Keratinocyte (primary cell): ENCODE measurements at regions not wholly inside any gene's neighbourhood (a gene's known extent, or its start where the extent isn't known, plus 50 kb on each side); places are given as distances from the start of the nearest gene placed in this dataset.

Source experiments
- DNase-seq: peaks from one replicate; pipeline ENCODE4 v3.0.0-alpha.2; 2011; ENCODE audit warnings: low read depth, missing footprints, low spot score
- FAIRE-seq: peaks from 2 replicates; lab custom pipeline; 2011; peaks lifted over from hg19 to GRCh38; lab: Jason Lieb, UNC
- H2AFZ ChIP-seq: 2 replicates; pipeline ENCODE4 v1.6.0; 2012; ENCODE audit warnings: low read length, control low read depth, inconsistent platforms; ENCODE audit not compliant: control insufficient read depth
- H3K27ac ChIP-seq: 2 replicates; pipeline ENCODE4 v1.5.1; 2011; ENCODE audit warnings: low read length; ENCODE audit not compliant: control insufficient read depth, insufficient read depth
- H3K27me3 ChIP-seq: 3 replicates; pipeline ENCODE4 v1.6.0; 2011; ENCODE audit warnings: low read length; ENCODE audit not compliant: control insufficient read depth, insufficient read depth; ENCODE audit errors: extremely low read depth
- H3K36me3 ChIP-seq, 2 experiments: 2 replicates in 1 of 2; 3 replicates in 1 of 2; pipeline ENCODE4 v1.5.1; 2011; ENCODE audit warnings: low read length in 2 of 2, mild to moderate bottlenecking in 1 of 2; ENCODE audit not compliant: control insufficient read depth in 2 of 2, insufficient read depth in 2 of 2; ENCODE audit errors: extremely low read depth in 1 of 2
- H3K4me1 ChIP-seq: 3 replicates; pipeline ENCODE4 v1.5.1; 2011; ENCODE audit warnings: low read length; ENCODE audit not compliant: control insufficient read depth, insufficient read depth; ENCODE audit errors: extremely low read depth
- H3K4me2 ChIP-seq: 3 replicates; pipeline ENCODE4 v1.6.0; 2011; ENCODE audit warnings: low read depth, low read length; ENCODE audit not compliant: control insufficient read depth, insufficient read depth; ENCODE audit errors: extremely low read depth
- H3K4me3 ChIP-seq, 3 experiments: fragments of 200-600 bp in 1 of 3; sonication (generic) in 1 of 3; 2 replicates in 2 of 3; 3 replicates in 1 of 3; pipeline ENCODE4 v1.5.1; 2011 to 2016; ENCODE audit warnings: low read length in 3 of 3, mild to moderate bottlenecking in 3 of 3, control low read depth in 2 of 3, inconsistent platforms in 1 of 3, low read depth in 1 of 3, mixed read lengths in 1 of 3, mixed run types in 1 of 3, moderate library complexity in 1 of 3; ENCODE audit not compliant: control insufficient read depth in 2 of 3, insufficient read depth in 2 of 3; ENCODE audit errors: extremely low read depth in 1 of 3
- H3K79me2 ChIP-seq: 2 replicates; pipeline ENCODE4 v1.6.0; 2012; ENCODE audit warnings: low read length; ENCODE audit not compliant: control insufficient read depth, insufficient read depth
- H3K9ac ChIP-seq: 3 replicates; pipeline ENCODE4 v1.6.0; 2011; ENCODE audit warnings: low read length; ENCODE audit not compliant: control insufficient read depth, insufficient read depth; ENCODE audit errors: extremely low read depth
- H3K9me1 ChIP-seq: 3 replicates; pipeline ENCODE4 v1.6.0; 2011; ENCODE audit warnings: low read length; ENCODE audit not compliant: control insufficient read depth, insufficient read depth; ENCODE audit errors: extremely low read depth
- H3K9me3 ChIP-seq: 2 replicates; pipeline ENCODE4 v1.5.1; 2012; ENCODE audit warnings: low read depth, low read length; ENCODE audit not compliant: control insufficient read depth
- H4K20me1 ChIP-seq: 3 replicates; pipeline ENCODE4 v1.6.0; 2011; ENCODE audit warnings: low read length; ENCODE audit not compliant: control insufficient read depth, insufficient read depth; ENCODE audit errors: extremely low read depth
- EZH2 ChIP-seq: IDR thresholded peaks from one replicate; pipeline ENCODE4 v1.6.1; 2012; ENCODE audit warnings: inconsistent platforms, mild to moderate bottlenecking, low read length, moderate library complexity
- dilution Hi-C: fragments of 300-500 bp; cut with MboI; formaldehyde crosslinking; loops from one replicate; pipeline ENCODE4 v1.7.0; 2020; ENCODE audit warnings: low sequenced_read_pairs; ENCODE audit not compliant: extremely low pct_ligation_motif_present
- TF ChIP-seq, protein P1 (sequence below), 3 experiments: IDR thresholded peaks in 1 of 3; conservative IDR thresholded peaks in 1 of 3; optimal IDR thresholded peaks in 1 of 3; 2 replicates in 2 of 3; 3 replicates in 1 of 3; pipeline versions ENCODE3 to v1.5.1; 2011; ENCODE audit warnings: low read length in 3 of 3, mild to moderate bottlenecking in 3 of 3, moderate library complexity in 2 of 3, control low read depth in 1 of 3, inconsistent platforms in 1 of 3; ENCODE audit not compliant: insufficient read depth in 2 of 3; ENCODE audit errors: extremely low read depth in 1 of 3

DNA sequence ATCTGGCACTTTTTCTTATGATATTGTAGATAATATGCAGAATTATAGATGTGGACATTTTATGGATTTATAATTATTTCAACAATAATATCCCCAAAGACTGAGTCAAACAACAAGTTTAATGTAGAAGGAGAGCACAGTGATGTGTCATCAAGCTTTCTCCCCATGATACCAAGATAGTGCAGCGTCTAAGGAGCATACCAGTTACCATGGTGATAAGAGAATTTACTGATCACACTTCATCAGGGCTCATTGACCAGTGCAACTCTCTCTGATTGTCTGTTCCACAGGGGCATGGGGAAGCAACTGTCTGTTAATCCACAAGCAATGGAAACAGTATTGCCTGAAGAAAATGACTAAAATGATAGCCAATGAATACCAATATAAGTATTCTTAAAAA is 209.6 kb upstream of the DPYD start:
- H3K9ac ChIP-seq = no peak overlapping the region
- no peak overlapping the region for H3K27ac ChIP-seq
- no peak overlapping the region for H2AFZ ChIP-seq
- no peak overlapping the region for H3K4me2 ChIP-seq
- H3K79me2 ChIP-seq = no peaks in the 10 kb centered on the region
- no peaks in the 10 kb centered on the region for H4K20me1 ChIP-seq
- no peaks in the 10 kb centered on the region for H3K27me3 ChIP-seq
- H3K9me3 ChIP-seq = no peaks in the 10 kb centered on the region
- TF ChIP-seq, protein P1, sequence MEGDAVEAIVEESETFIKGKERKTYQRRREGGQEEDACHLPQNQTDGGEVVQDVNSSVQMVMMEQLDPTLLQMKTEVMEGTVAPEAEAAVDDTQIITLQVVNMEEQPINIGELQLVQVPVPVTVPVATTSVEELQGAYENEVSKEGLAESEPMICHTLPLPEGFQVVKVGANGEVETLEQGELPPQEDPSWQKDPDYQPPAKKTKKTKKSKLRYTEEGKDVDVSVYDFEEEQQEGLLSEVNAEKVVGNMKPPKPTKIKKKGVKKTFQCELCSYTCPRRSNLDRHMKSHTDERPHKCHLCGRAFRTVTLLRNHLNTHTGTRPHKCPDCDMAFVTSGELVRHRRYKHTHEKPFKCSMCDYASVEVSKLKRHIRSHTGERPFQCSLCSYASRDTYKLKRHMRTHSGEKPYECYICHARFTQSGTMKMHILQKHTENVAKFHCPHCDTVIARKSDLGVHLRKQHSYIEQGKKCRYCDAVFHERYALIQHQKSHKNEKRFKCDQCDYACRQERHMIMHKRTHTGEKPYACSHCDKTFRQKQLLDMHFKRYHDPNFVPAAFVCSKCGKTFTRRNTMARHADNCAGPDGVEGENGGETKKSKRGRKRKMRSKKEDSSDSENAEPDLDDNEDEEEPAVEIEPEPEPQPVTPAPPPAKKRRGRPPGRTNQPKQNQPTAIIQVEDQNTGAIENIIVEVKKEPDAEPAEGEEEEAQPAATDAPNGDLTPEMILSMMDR (optimal IDR thresholded peaks at IDR 0.05 in 1 of 3, IDR thresholded peaks at IDR 0.05 in 1 of 3, conservative IDR thresholded peaks at IDR 0.05 in 1 of 3; ENCODE audit: extremely low read depth in 1 of 3, insufficient read depth in 2 of 3, low read length in 3 of 3) = no peak
- no peak for TF ChIP-seq EZH2
- H3K4me3 ChIP-seq = no peak overlapping the region
- no peaks in the 10 kb centered on the region for H3K9me1 ChIP-seq
- DNase-seq (no peak), FAIRE-seq (no peak)
- dilution Hi-C loops = no loop called here
- H3K36me3 ChIP-seq = no peaks in the 10 kb centered on the region
- H3K4me1 ChIP-seq = no peaks in the 10 kb centered on the region

DNA sequence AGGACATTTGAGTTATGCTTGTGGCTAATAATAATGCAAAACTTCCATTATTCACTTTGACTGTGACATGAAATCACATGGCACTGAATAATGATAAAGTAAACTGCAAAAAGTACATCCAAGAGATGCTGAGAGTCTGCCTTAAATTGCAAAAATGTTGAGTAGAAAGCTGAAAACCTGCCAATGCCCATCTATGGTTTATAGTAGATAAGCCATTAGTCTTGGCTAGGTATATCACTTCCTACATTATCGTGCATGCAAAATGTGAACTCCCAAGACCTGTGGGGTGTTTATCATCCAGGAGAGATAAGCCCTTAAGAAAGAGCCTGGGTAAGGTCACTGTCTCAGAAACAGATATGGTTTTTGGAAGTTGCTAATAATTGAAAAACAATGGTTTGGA is 208.7 kb upstream of the DPYD start:
- no peaks in the 10 kb centered on the region for H3K9me1 ChIP-seq
- dilution Hi-C loops = no loop called here
- FAIRE-seq = no peak

More for the DNA sequence above, 208.7 kb upstream of the DPYD start:
- Histone ChIP-seq H3K4me1 (no peaks in the 10 kb centered on the region), H3K79me2 (no peaks in the 10 kb centered on the region), H3K9me3 (no peaks in the 10 kb centered on the region), H2AFZ (no peak overlapping the region), H3K27me3 (no peaks in the 10 kb centered on the region), H3K4me3 (no peak overlapping the region), H3K27ac (no peak overlapping the region), H3K36me3 (no peaks in the 10 kb centered on the region), H4K20me1 (no peaks in the 10 kb centered on the region), H3K9ac (no peak overlapping the region), H3K4me2 (no peak overlapping the region)
- no peak for TF ChIP-seq EZH2
- TF ChIP-seq, protein P1 (optimal IDR thresholded peaks at IDR 0.05 in 1 of 3, IDR thresholded peaks at IDR 0.05 in 1 of 3, conservative IDR thresholded peaks at IDR 0.05 in 1 of 3; ENCODE audit: extremely low read depth in 1 of 3, insufficient read depth in 2 of 3, low read length in 3 of 3) = no peak
- DNase-seq = no peak
